ENCODE measurements at regions not wholly inside any gene's neighbourhood (a gene's known extent, or its start where the extent isn't known, plus 50 kb on each side); places are given as distances from the start of the nearest gene placed in this dataset.

DNA sequence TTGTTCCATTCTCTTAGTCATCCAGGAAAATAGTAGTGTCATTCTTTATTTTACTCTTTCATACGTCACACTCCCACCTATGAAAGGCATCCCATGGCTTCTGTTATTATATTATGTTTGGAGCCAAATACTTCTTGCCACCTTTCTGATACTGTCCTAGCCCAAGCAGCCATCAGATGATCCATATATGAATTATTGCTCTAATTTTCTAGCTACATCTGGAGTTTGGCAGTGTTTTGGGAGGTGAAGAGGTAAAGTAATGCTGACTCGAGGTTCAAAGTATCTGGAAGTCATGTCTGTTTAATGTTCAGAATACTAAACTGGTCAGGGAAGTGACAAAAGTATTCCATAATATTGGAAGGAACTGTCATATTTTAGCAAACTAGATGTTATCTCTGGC, 362.5 kb downstream of the GPR37 start:
- CTCF ChIA-PET, result interaction anchor here (1.4 to 2.2 kb wide), 2 partner anchors 14 to 248 kb away, joined by 4 to 6 read pairs; no protein-coding TSS in a partner anchor
- Histone ChIP-seq H3K9me2 (no peaks in the 10 kb centered on the region), H3K9me3 (no peaks in the 10 kb centered on the region), H3K9ac (no peak overlapping the region), H3K27ac (ENCODE audit: low read depth in 2 of 2, low read length in 1 of 2) (no peak overlapping the region), H4K20me1 (ENCODE audit: insufficient read depth) (no peaks in the 10 kb centered on the region), H3K4me3 (ENCODE audit: low read depth in 2 of 2, low read length in 1 of 2) (no peak overlapping the region), H3K79me2 (ENCODE audit: insufficient read depth) (no peaks in the 10 kb centered on the region), H3K4me2 (no peak overlapping the region), H3K27me3 (ENCODE audit: insufficient read depth) (no peaks in the 10 kb centered on the region), H2AFZ (ENCODE audit: low read depth) (no peak overlapping the region), H3K36me3 (replicated peaks in 1 of 2; ENCODE audit: control insufficient read depth in 1 of 2, insufficient read depth in 2 of 2, low read length in 1 of 2) (no peaks in the 10 kb centered on the region), H3F3A (replicated peaks; ENCODE audit: insufficient read depth) (no peaks in the 10 kb centered on the region), H3K4me1 (ENCODE audit: control insufficient read depth in 1 of 2, insufficient read depth in 2 of 2, low read depth in 1 of 2, low read length in 1 of 2) (no peaks in the 10 kb centered on the region)
- 22% methylated on average over 2 of the region's 2 CpGs for WGBS (ENCODE audit: low lambda C conversion rate)
- TF ChIP-seq TEAD4 (IDR thresholded peaks at IDR 0.05; ENCODE audit: borderline replicate concordance, insufficient read depth), result no peak
- POLR2A ChIA-PET, result no interaction called here
- no peak for DNase-seq

DNA sequence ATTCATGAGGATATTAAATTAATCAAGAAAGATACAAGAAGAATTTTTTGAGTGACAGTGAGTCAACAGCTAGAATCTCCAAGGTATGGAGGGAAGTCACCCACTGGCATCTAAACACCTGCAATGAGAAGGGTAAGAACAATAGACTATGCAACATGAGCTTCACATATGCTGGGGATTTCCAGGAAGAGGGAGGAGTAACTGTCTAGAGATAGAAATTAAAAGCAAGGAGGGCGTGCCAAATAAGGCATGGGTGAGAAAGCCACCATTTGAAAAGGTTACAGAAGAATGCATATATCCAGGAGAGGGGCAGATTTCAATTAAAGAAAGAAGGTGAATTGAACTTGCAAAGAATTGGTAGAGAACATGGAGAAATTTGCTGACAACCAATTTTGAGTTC, 365.7 kb downstream of the GPR37 start:
- H3K4me3 ChIP-seq (ENCODE audit: low read depth in 2 of 2, low read length in 1 of 2), result no peak overlapping the region
- no peaks in the 10 kb centered on the region for H3K9me3 ChIP-seq
- no peak overlapping the region for H3K27ac ChIP-seq (ENCODE audit: low read depth in 2 of 2, low read length in 1 of 2)
- ChIA-PET POLR2A (no interaction called here), CTCF (no interaction called here)
- no peaks in the 10 kb centered on the region for H3K9me2 ChIP-seq
- no peak for TF ChIP-seq ELF1 (IDR thresholded peaks at IDR 0.05)
- TF ChIP-seq, protein P1, sequence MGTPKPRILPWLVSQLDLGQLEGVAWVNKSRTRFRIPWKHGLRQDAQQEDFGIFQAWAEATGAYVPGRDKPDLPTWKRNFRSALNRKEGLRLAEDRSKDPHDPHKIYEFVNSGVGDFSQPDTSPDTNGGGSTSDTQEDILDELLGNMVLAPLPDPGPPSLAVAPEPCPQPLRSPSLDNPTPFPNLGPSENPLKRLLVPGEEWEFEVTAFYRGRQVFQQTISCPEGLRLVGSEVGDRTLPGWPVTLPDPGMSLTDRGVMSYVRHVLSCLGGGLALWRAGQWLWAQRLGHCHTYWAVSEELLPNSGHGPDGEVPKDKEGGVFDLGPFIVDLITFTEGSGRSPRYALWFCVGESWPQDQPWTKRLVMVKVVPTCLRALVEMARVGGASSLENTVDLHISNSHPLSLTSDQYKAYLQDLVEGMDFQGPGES (IDR thresholded peaks at IDR 0.05; ENCODE audit: low read depth, low read length), result no peak
- no peak for TF ChIP-seq POLR2AphosphoS5 (IDR thresholded peaks at IDR 0.05; ENCODE audit: low read depth, low read length)
- TF ChIP-seq, protein P2, sequence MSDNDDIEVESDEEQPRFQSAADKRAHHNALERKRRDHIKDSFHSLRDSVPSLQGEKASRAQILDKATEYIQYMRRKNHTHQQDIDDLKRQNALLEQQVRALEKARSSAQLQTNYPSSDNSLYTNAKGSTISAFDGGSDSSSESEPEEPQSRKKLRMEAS (IDR thresholded peaks at IDR 0.05; ENCODE audit: low read depth), result no peak
- TF ChIP-seq, protein P3, sequence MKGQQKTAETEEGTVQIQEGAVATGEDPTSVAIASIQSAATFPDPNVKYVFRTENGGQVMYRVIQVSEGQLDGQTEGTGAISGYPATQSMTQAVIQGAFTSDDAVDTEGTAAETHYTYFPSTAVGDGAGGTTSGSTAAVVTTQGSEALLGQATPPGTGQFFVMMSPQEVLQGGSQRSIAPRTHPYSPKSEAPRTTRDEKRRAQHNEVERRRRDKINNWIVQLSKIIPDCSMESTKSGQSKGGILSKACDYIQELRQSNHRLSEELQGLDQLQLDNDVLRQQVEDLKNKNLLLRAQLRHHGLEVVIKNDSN (IDR thresholded peaks at IDR 0.05; ENCODE audit: borderline replicate concordance, low read depth), result no peak
- TF ChIP-seq TAF1 (IDR thresholded peaks at IDR 0.05; ENCODE audit: borderline replicate concordance, low read depth, low read length), result no peak
- no peak for TF ChIP-seq MXI1 (IDR thresholded peaks at IDR 0.05; ENCODE audit: low read depth, low read length)
- no peak for TF ChIP-seq CHD2 (IDR thresholded peaks at IDR 0.05; ENCODE audit: low read length, partially characterized antibody)
- TF ChIP-seq EP300 (IDR thresholded peaks at IDR 0.05; ENCODE audit: borderline replicate concordance in 1 of 2, low read depth in 1 of 2, low read length in 1 of 2), result no peak
- no peak for TF ChIP-seq RAD21 (IDR thresholded peaks at IDR 0.05; ENCODE audit: low read length)
- no peak for TF ChIP-seq RFX5 (IDR thresholded peaks at IDR 0.05; ENCODE audit: low read length)
- TF ChIP-seq, protein P4, sequence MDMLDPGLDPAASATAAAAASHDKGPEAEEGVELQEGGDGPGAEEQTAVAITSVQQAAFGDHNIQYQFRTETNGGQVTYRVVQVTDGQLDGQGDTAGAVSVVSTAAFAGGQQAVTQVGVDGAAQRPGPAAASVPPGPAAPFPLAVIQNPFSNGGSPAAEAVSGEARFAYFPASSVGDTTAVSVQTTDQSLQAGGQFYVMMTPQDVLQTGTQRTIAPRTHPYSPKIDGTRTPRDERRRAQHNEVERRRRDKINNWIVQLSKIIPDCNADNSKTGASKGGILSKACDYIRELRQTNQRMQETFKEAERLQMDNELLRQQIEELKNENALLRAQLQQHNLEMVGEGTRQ (IDR thresholded peaks at IDR 0.05; ENCODE audit: borderline replicate concordance, low read depth, low read length), result no peak
- TF ChIP-seq FOXM1 (IDR thresholded peaks at IDR 0.05; ENCODE audit: low read depth), result no peak
- no peak for TF ChIP-seq NRF1 (IDR thresholded peaks at IDR 0.05; ENCODE audit: low read depth, low read length)
- no peak for TF ChIP-seq SIN3A (IDR thresholded peaks at IDR 0.05; ENCODE audit: borderline replicate concordance, low read depth, low read length)
- TF ChIP-seq RXRA (IDR thresholded peaks at IDR 0.05; ENCODE audit: borderline replicate concordance, low read depth), result no peak
- TF ChIP-seq YY1 (IDR thresholded peaks at IDR 0.05; ENCODE audit: low read depth), result no peak
- TF ChIP-seq JUND (IDR thresholded peaks at IDR 0.05), result no peak
- TF ChIP-seq EZH2phosphoT487 (IDR thresholded peaks at IDR 0.05; ENCODE audit: borderline replicate concordance, low read depth), result no peak
- 36% methylated on average over 1 of the region's 1 CpG for WGBS (ENCODE audit: low lambda C conversion rate)
- no peaks in the 10 kb centered on the region for H3K27me3 ChIP-seq (ENCODE audit: insufficient read depth)
- no peaks in the 10 kb centered on the region for H3K4me1 ChIP-seq (ENCODE audit: control insufficient read depth in 1 of 2, insufficient read depth in 2 of 2, low read depth in 1 of 2, low read length in 1 of 2)
- H3K9ac ChIP-seq, result no peak overlapping the region
- no peak overlapping the region for H2AFZ ChIP-seq (ENCODE audit: low read depth)
- H3K4me2 ChIP-seq, result no peak overlapping the region
- no peaks in the 10 kb centered on the region for H3K79me2 ChIP-seq (ENCODE audit: insufficient read depth)
- DNase-seq, result no peak
- H4K20me1 ChIP-seq (ENCODE audit: insufficient read depth), result no peaks in the 10 kb centered on the region
- H3K36me3 ChIP-seq (replicated peaks in 1 of 2; ENCODE audit: control insufficient read depth in 1 of 2, insufficient read depth in 2 of 2, low read length in 1 of 2), result no peaks in the 10 kb centered on the region
- H3F3A ChIP-seq (replicated peaks; ENCODE audit: insufficient read depth), result no peaks in the 10 kb centered on the region

All from SK-N-SH (cell line).